HL-60 (cell line): ENCODE measurements at regions not wholly inside any gene's neighbourhood (a gene's known extent, or its start where the extent isn't known, plus 50 kb on each side); places are given as distances from the start of the nearest gene placed in this dataset.

Experiments used
- CTCF ChIP-seq: IDR thresholded peaks from one replicate; pipeline ENCODE4 v1.5.1; 2011; ENCODE audit warnings: low read length, control low read depth, inconsistent platforms; ENCODE audit not compliant: insufficient read depth
- SPI1 ChIP-seq: IDR thresholded peaks from 2 replicates; pipeline ENCODE4 v1.6.1; 2012; ENCODE audit warnings: low read depth, mild to moderate bottlenecking, borderline replicate concordance
- TF ChIP-seq, protein P1 (sequence below): IDR thresholded peaks from 2 replicates; pipeline ENCODE4 v1.6.1; 2012; ENCODE audit warnings: low read depth; ENCODE audit not compliant: insufficient replicate concordance

- TF ChIP-seq CTCF (no peak), SPI1 (no peak)
- TF ChIP-seq, protein P1, sequence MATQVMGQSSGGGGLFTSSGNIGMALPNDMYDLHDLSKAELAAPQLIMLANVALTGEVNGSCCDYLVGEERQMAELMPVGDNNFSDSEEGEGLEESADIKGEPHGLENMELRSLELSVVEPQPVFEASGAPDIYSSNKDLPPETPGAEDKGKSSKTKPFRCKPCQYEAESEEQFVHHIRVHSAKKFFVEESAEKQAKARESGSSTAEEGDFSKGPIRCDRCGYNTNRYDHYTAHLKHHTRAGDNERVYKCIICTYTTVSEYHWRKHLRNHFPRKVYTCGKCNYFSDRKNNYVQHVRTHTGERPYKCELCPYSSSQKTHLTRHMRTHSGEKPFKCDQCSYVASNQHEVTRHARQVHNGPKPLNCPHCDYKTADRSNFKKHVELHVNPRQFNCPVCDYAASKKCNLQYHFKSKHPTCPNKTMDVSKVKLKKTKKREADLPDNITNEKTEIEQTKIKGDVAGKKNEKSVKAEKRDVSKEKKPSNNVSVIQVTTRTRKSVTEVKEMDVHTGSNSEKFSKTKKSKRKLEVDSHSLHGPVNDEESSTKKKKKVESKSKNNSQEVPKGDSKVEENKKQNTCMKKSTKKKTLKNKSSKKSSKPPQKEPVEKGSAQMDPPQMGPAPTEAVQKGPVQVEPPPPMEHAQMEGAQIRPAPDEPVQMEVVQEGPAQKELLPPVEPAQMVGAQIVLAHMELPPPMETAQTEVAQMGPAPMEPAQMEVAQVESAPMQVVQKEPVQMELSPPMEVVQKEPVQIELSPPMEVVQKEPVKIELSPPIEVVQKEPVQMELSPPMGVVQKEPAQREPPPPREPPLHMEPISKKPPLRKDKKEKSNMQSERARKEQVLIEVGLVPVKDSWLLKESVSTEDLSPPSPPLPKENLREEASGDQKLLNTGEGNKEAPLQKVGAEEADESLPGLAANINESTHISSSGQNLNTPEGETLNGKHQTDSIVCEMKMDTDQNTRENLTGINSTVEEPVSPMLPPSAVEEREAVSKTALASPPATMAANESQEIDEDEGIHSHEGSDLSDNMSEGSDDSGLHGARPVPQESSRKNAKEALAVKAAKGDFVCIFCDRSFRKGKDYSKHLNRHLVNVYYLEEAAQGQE: no peak
These were observed 675.7 kb upstream of the ID2 start for GRCh38 chr2:8006181-8006580.
